ENCODE measurements at regions not wholly inside any gene's neighbourhood (a gene's known extent, or its start where the extent isn't known, plus 50 kb on each side); places are given as distances from the start of the nearest gene placed in this dataset.

GRCh38 chr2:19038071-19039015 lies 320.1 kb downstream of the OSR1 start:
- Mint-ChIP-seq H3K27ac (ENCODE audit: unreplicated experiment) (peak overlapping the region; percentile 80), H3K4me1 (ENCODE audit: low read depth) (peaks cover 32% of the 10 kb centered on the region), H3K27me3 (ENCODE audit: low read depth) (no peaks in the 10 kb centered on the region), H3K4me3 (ENCODE audit: unreplicated experiment) (no peak overlapping the region), H3K9me3 (ENCODE audit: low read depth) (no peaks in the 10 kb centered on the region), H3K36me3 (ENCODE audit: low read depth) (no peaks in the 10 kb centered on the region)
- DNase-seq (ENCODE audit: low spot score): no peak
- TF ChIP-seq CTCF (IDR thresholded peaks at IDR 0.05): no peak

DNA sequence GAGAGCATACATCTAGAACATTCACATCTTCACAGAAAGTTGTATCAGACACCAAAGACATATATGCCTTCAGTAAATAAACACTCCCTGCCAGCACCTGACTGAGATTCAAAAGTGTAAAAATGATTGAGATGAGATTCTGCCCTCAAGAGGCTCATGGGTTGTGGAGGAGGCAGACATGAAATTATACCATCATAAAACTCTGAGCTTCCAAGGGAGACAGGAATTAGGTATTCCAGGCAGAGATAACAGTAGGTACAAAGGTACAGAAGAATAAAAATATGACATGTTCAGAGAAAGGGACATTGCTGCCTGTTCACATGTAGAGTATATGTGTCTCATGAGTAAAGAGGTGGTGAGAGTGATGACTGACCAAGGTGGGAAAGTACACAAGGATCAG lies 322.3 kb downstream of the OSR1 start:
- Mint-ChIP-seq H3K27me3 (ENCODE audit: low read depth) (no peaks in the 10 kb centered on the region), H3K9me3 (ENCODE audit: low read depth) (peaks cover 3% of the 10 kb centered on the region), H3K27ac (ENCODE audit: unreplicated experiment) (no peak overlapping the region), H3K36me3 (ENCODE audit: low read depth) (no peaks in the 10 kb centered on the region), H3K4me3 (ENCODE audit: unreplicated experiment) (no peak overlapping the region), H3K4me1 (ENCODE audit: low read depth) (peaks cover 44% of the 10 kb centered on the region)
- TF ChIP-seq CTCF (IDR thresholded peaks at IDR 0.05): no peak
- DNase-seq (ENCODE audit: low spot score): no peak

GRCh38 chr2:19035238-19035637 lies 323.2 kb downstream of the OSR1 start:
- no peaks in the 10 kb centered on the region for H3K27me3 Mint-ChIP-seq (ENCODE audit: low read depth)
- no peak for DNase-seq (ENCODE audit: low spot score)
- H3K9me3 Mint-ChIP-seq (ENCODE audit: low read depth): peaks cover 3% of the 10 kb centered on the region
- no peaks in the 10 kb centered on the region for H3K36me3 Mint-ChIP-seq (ENCODE audit: low read depth)
- H3K4me3 Mint-ChIP-seq (ENCODE audit: unreplicated experiment): no peak overlapping the region
- TF ChIP-seq CTCF (IDR thresholded peaks at IDR 0.05): no peak
- peak overlapping the region; percentile 3 for H3K27ac Mint-ChIP-seq (ENCODE audit: unreplicated experiment)
- peaks cover 44% of the 10 kb centered on the region for H3K4me1 Mint-ChIP-seq (ENCODE audit: low read depth)

- H3K9me3 Mint-ChIP-seq (ENCODE audit: low read depth): peaks cover 3% of the 10 kb centered on the region
- no peak for DNase-seq (ENCODE audit: low spot score)
- H3K27ac Mint-ChIP-seq (ENCODE audit: unreplicated experiment): no peak overlapping the region
- no peaks in the 10 kb centered on the region for H3K27me3 Mint-ChIP-seq (ENCODE audit: low read depth)
- no peak for TF ChIP-seq CTCF (IDR thresholded peaks at IDR 0.05)
- H3K36me3 Mint-ChIP-seq (ENCODE audit: low read depth): no peaks in the 10 kb centered on the region
- no peak overlapping the region for H3K4me3 Mint-ChIP-seq (ENCODE audit: unreplicated experiment)
- H3K4me1 Mint-ChIP-seq (ENCODE audit: low read depth): peaks cover 37% of the 10 kb centered on the region
Measured at GRCh38 chr2:19033240-19033639, 325.2 kb downstream of the OSR1 start.

- peaks cover 33% of the 10 kb centered on the region for H3K4me1 Mint-ChIP-seq (ENCODE audit: low read depth)
- no peaks in the 10 kb centered on the region for H3K36me3 Mint-ChIP-seq (ENCODE audit: low read depth)
- no peaks in the 10 kb centered on the region for H3K27me3 Mint-ChIP-seq (ENCODE audit: low read depth)
- H3K9me3 Mint-ChIP-seq (ENCODE audit: low read depth): peaks cover 3% of the 10 kb centered on the region
- H3K27ac Mint-ChIP-seq (ENCODE audit: unreplicated experiment): no peak overlapping the region
- no peak overlapping the region for H3K4me3 Mint-ChIP-seq (ENCODE audit: unreplicated experiment)
- no peak for TF ChIP-seq CTCF (IDR thresholded peaks at IDR 0.05)
- DNase-seq (ENCODE audit: low spot score): no peak
Measured at GRCh38 chr2:19031642-19032041, 326.8 kb downstream of the OSR1 start.
